ENCODE measurements at regions not wholly inside any gene's neighbourhood (a gene's known extent, or its start where the extent isn't known, plus 50 kb on each side); places are given as distances from the start of the nearest gene placed in this dataset.

- CTCF ChIA-PET = no interaction called here
- POLR2A ChIA-PET = no interaction called here
- H3K4me1 ChIP-seq (ENCODE audit: control insufficient read depth, insufficient read depth, low read length) = no peaks in the 10 kb centered on the region
- H3K27ac ChIP-seq (ENCODE audit: extremely low read depth, low read depth, low read length) = no peak overlapping the region
- no peaks in the 10 kb centered on the region; the same call in 1 of the 2 replicates for H3K9me3 ChIP-seq (ENCODE audit: control insufficient read depth, insufficient read depth, low read depth, low read length)
- no peaks in the 10 kb centered on the region for H3K36me3 ChIP-seq (ENCODE audit: control insufficient read depth in 2 of 2, insufficient read depth in 1 of 2, low read length in 2 of 2)
- TF ChIP-seq PRDM10 (tag by site-specific recombination; IDR thresholded peaks at IDR 0.05) = no peak
- TF ChIP-seq ZNF529 (tag by site-specific recombination; IDR thresholded peaks at IDR 0.05; ENCODE audit: insufficient replicate concordance) = no peak
- TF ChIP-seq KLF1 (tag by site-specific recombination; IDR thresholded peaks at IDR 0.05) = no peak
- TF ChIP-seq ZNF514 (tag by site-specific recombination; IDR thresholded peaks at IDR 0.05) = no peak
- TF ChIP-seq ZNF596 (tag by site-specific recombination; IDR thresholded peaks at IDR 0.05) = no peak
- H3K4me3 ChIP-seq (ENCODE audit: low read depth, low read length) = no peak overlapping the region
Observed at GRCh38 chrX:117751155-117751554, 365.5 kb downstream of the KLHL13 start.

- CTCF ChIA-PET = interaction anchor here (0.8 to 1.4 kb wide), 2 partner anchors 7 to 9 kb away, joined by 3 to 4 read pairs; no protein-coding TSS in a partner anchor
- H3K36me3 ChIP-seq (ENCODE audit: control insufficient read depth in 2 of 2, insufficient read depth in 1 of 2, low read length in 2 of 2) = no peaks in the 10 kb centered on the region
- no peaks in the 10 kb centered on the region for H3K4me1 ChIP-seq (ENCODE audit: control insufficient read depth, insufficient read depth, low read length)
- POLR2A ChIA-PET = no interaction called here
- H3K27ac ChIP-seq (ENCODE audit: extremely low read depth, low read depth, low read length) = no peak overlapping the region
- H3K9me3 ChIP-seq (ENCODE audit: control insufficient read depth, insufficient read depth, low read depth, low read length) = no peaks in the 10 kb centered on the region; the same call in 1 of the 2 replicates
- H3K4me3 ChIP-seq (ENCODE audit: low read depth, low read length) = no peak overlapping the region
- TF ChIP-seq REST (tag by site-specific recombination; IDR thresholded peaks at IDR 0.05) (no peak), ZBTB44 (tag by site-specific recombination; IDR thresholded peaks at IDR 0.05) (no peak), ZNF768 (tag by site-specific recombination; IDR thresholded peaks at IDR 0.05) (no peak), ZNF19 (tag by site-specific recombination; IDR thresholded peaks at IDR 0.05; ENCODE audit: low read depth) (no peak), ZBTB49 (tag by site-specific recombination; IDR thresholded peaks at IDR 0.05; ENCODE audit: low read depth) (no peak), GLI4 (tag by site-specific recombination; IDR thresholded peaks at IDR 0.05) (no peak), KLF7 (tag by site-specific recombination; IDR thresholded peaks at IDR 0.05; ENCODE audit: borderline replicate concordance) (no peak), YY2 (tag by site-specific recombination; IDR thresholded peaks at IDR 0.05) (no peak), ZNF473 (tag by site-specific recombination; IDR thresholded peaks at IDR 0.05) (no peak), INSM2 (tag by site-specific recombination; IDR thresholded peaks at IDR 0.05) (no peak), BCL6B (tag by site-specific recombination; IDR thresholded peaks at IDR 0.05) (no peak), ZNF692 (tag by site-specific recombination; IDR thresholded peaks at IDR 0.05) (no peak), ZBTB21 (tag by site-specific recombination; IDR thresholded peaks at IDR 0.05) (no peak), IKZF3 (tag by site-specific recombination; IDR thresholded peaks at IDR 0.05) (no peak)
Observed at GRCh38 chrX:117744958-117745357, 371.7 kb downstream of the KLHL13 start.

Measured in HEK293 (cell line).